ENCODE measurements at regions not wholly inside any gene's neighbourhood (a gene's known extent, or its start where the extent isn't known, plus 50 kb on each side); places are given as distances from the start of the nearest gene placed in this dataset.

DNA sequence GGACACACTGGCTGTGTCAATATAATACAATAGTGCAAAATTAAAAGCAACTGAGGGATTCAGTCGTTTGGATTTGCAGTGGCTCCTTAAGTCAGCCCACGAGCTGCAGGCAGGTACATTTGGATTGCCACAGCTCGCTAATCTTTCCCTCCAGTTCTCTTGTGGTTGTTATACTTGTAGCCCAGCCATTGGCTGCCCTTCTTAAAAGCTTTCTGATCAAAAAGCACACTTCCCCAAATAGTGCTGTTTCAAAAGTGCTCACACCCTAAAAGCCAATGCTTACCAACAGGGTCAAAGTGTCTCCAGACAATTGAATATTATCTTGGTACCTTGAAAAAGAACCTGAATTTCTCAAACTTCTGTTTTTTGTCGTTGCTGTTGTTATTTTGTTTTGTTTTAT is 404.7 kb upstream of the FAM98A start:
- H3K4me3 ChIP-seq (ENCODE audit: insufficient read depth, low read depth, low read length): no peak overlapping the region
- H3K4me2 ChIP-seq (ENCODE audit: low read length): no peak overlapping the region
- no peak for TF ChIP-seq EZH2 (IDR thresholded peaks at IDR 0.05; ENCODE audit: insufficient read depth, low read length)
- TF ChIP-seq, protein P1, sequence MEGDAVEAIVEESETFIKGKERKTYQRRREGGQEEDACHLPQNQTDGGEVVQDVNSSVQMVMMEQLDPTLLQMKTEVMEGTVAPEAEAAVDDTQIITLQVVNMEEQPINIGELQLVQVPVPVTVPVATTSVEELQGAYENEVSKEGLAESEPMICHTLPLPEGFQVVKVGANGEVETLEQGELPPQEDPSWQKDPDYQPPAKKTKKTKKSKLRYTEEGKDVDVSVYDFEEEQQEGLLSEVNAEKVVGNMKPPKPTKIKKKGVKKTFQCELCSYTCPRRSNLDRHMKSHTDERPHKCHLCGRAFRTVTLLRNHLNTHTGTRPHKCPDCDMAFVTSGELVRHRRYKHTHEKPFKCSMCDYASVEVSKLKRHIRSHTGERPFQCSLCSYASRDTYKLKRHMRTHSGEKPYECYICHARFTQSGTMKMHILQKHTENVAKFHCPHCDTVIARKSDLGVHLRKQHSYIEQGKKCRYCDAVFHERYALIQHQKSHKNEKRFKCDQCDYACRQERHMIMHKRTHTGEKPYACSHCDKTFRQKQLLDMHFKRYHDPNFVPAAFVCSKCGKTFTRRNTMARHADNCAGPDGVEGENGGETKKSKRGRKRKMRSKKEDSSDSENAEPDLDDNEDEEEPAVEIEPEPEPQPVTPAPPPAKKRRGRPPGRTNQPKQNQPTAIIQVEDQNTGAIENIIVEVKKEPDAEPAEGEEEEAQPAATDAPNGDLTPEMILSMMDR (IDR thresholded peaks at IDR 0.05; ENCODE audit: insufficient read depth, low read depth, low read length): no peak
- H3K9me3 ChIP-seq (ENCODE audit: insufficient read depth, low read depth, low read length): no peaks in the 10 kb centered on the region
- no peaks in the 10 kb centered on the region for H3K9me3 Mint-ChIP-seq (ENCODE audit: unreplicated experiment)
- H3K27ac ChIP-seq (ENCODE audit: low read depth, low read length): no peak overlapping the region
- H3K4me1 ChIP-seq (ENCODE audit: insufficient read depth, low read length): no peaks in the 10 kb centered on the region
- no peak overlapping the region for H3K9ac ChIP-seq (ENCODE audit: low read length)
- no peaks in the 10 kb centered on the region for H4K20me1 ChIP-seq (ENCODE audit: insufficient read depth, low read length)
- no peaks in the 10 kb centered on the region for H3K27me3 ChIP-seq (ENCODE audit: insufficient read depth, low read length)
- FAIRE-seq (no peak), DNase-seq (ENCODE audit: low read depth) (no peak)
- no peaks in the 10 kb centered on the region for H3K79me2 ChIP-seq (ENCODE audit: insufficient read depth, low read length)
- H3K4me1 Mint-ChIP-seq (ENCODE audit: low read depth, unreplicated experiment): no peaks in the 10 kb centered on the region
- H3K4me3 Mint-ChIP-seq (ENCODE audit: unreplicated experiment): no peak overlapping the region
- H3K27me3 Mint-ChIP-seq (ENCODE audit: low read depth, unreplicated experiment): peaks cover 3% of the 10 kb centered on the region
- H2AFZ ChIP-seq (ENCODE audit: low read depth, low read length): no peak overlapping the region
- H3K36me3 Mint-ChIP-seq (ENCODE audit: low read depth, unreplicated experiment): no peaks in the 10 kb centered on the region
- H3K36me3 ChIP-seq (ENCODE audit: insufficient read depth, low read length): no peaks in the 10 kb centered on the region
- no peak overlapping the region for H3K27ac Mint-ChIP-seq (ENCODE audit: unreplicated experiment)

DNA sequence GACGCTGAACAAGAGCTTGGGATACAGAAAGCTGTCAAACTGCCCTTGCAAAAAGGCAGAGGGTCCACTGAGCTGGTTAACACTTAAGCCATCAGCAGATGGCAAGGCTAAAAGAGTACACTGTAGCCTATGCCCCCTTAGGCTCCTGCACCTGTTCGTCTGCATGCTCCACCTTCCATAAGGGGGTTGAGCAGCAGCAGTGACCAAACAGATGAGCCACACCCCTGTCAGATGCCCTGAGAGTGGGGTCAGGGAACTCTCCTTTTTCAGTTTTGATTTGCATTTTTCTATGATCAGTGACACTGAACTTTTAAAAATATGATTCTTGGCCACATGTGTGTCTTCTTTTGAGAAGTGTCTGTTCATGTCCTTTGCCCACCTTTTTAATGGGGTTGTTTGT is 402.5 kb upstream of the FAM98A start:
- FAIRE-seq (no peak), DNase-seq (ENCODE audit: low read depth) (no peak)
- Histone ChIP-seq H3K4me2 (ENCODE audit: low read length) (no peak overlapping the region), H3K4me3 (ENCODE audit: insufficient read depth, low read depth, low read length) (no peak overlapping the region), H4K20me1 (ENCODE audit: insufficient read depth, low read length) (no peaks in the 10 kb centered on the region), H3K4me1 (ENCODE audit: insufficient read depth, low read length) (no peaks in the 10 kb centered on the region), H3K27me3 (ENCODE audit: insufficient read depth, low read length) (no peaks in the 10 kb centered on the region), H3K27ac (ENCODE audit: low read depth, low read length) (no peak overlapping the region), H3K9me3 (ENCODE audit: insufficient read depth, low read depth, low read length) (peaks cover 5% of the 10 kb centered on the region), H3K9ac (ENCODE audit: low read length) (no peak overlapping the region), H3K79me2 (ENCODE audit: insufficient read depth, low read length) (no peaks in the 10 kb centered on the region), H3K36me3 (ENCODE audit: insufficient read depth, low read length) (no peaks in the 10 kb centered on the region), H2AFZ (ENCODE audit: low read depth, low read length) (no peak overlapping the region)
- peaks cover 4% of the 10 kb centered on the region for H3K9me3 Mint-ChIP-seq (ENCODE audit: unreplicated experiment)
- H3K4me1 Mint-ChIP-seq (ENCODE audit: low read depth, unreplicated experiment): no peaks in the 10 kb centered on the region
- H3K36me3 Mint-ChIP-seq (ENCODE audit: low read depth, unreplicated experiment): no peaks in the 10 kb centered on the region
- no peak overlapping the region for H3K4me3 Mint-ChIP-seq (ENCODE audit: unreplicated experiment)
- TF ChIP-seq, protein P1 (IDR thresholded peaks at IDR 0.05; ENCODE audit: insufficient read depth, low read depth, low read length): no peak
- TF ChIP-seq EZH2 (IDR thresholded peaks at IDR 0.05; ENCODE audit: insufficient read depth, low read length): no peak
- no peak overlapping the region for H3K27ac Mint-ChIP-seq (ENCODE audit: unreplicated experiment)
- peaks cover 3% of the 10 kb centered on the region for H3K27me3 Mint-ChIP-seq (ENCODE audit: low read depth, unreplicated experiment)

DNA sequence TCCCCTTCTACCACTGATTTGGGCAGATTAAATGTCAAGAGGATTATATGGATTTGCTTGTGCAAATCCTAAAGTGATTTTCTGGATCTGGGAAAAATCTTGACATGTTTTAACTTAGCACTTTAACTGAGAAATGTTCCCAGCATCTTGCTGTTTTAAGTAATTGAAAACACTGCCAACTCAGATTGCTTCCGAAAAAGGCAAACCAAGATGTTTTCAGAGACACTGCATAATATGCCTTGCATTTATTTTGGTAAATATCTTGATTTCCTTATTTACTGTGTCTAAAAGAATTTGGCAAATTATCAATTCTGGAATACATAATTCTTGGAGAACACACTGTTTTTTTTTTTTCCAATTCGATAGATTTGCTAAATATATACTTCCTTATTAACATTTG is 385.0 kb upstream of the FAM98A start:
- H3K79me2 ChIP-seq (ENCODE audit: insufficient read depth, low read length): no peaks in the 10 kb centered on the region
- H3K27ac ChIP-seq (ENCODE audit: low read depth, low read length): no peak overlapping the region
- H2AFZ ChIP-seq (ENCODE audit: low read depth, low read length): no peak overlapping the region
- H3K36me3 Mint-ChIP-seq (ENCODE audit: low read depth, unreplicated experiment): no peaks in the 10 kb centered on the region
- H3K4me2 ChIP-seq (ENCODE audit: low read length): no peak overlapping the region
- no peak for FAIRE-seq
- no peak overlapping the region for H3K9ac ChIP-seq (ENCODE audit: low read length)
- no peaks in the 10 kb centered on the region for H3K9me3 ChIP-seq (ENCODE audit: insufficient read depth, low read depth, low read length)
- H3K9me3 Mint-ChIP-seq (ENCODE audit: unreplicated experiment): no peaks in the 10 kb centered on the region
- H3K4me3 ChIP-seq (ENCODE audit: insufficient read depth, low read depth, low read length): no peak overlapping the region
- H3K4me1 ChIP-seq (ENCODE audit: insufficient read depth, low read length): no peaks in the 10 kb centered on the region
- no peaks in the 10 kb centered on the region for H3K27me3 Mint-ChIP-seq (ENCODE audit: low read depth, unreplicated experiment)
- H3K4me1 Mint-ChIP-seq (ENCODE audit: low read depth, unreplicated experiment): no peaks in the 10 kb centered on the region
- H3K27me3 ChIP-seq (ENCODE audit: insufficient read depth, low read length): no peaks in the 10 kb centered on the region
- no peak overlapping the region for H3K27ac Mint-ChIP-seq (ENCODE audit: unreplicated experiment)
- H4K20me1 ChIP-seq (ENCODE audit: insufficient read depth, low read length): no peaks in the 10 kb centered on the region
- no peak for TF ChIP-seq EZH2 (IDR thresholded peaks at IDR 0.05; ENCODE audit: insufficient read depth, low read length)
- TF ChIP-seq, protein P1 (IDR thresholded peaks at IDR 0.05; ENCODE audit: insufficient read depth, low read depth, low read length): no peak
- no peaks in the 10 kb centered on the region for H3K36me3 ChIP-seq (ENCODE audit: insufficient read depth, low read length)
- no peak overlapping the region for H3K4me3 Mint-ChIP-seq (ENCODE audit: unreplicated experiment)
- no peak for DNase-seq (ENCODE audit: low read depth)
